NT2/D1 (cell line): ENCODE measurements at regions not wholly inside any gene's neighbourhood (a gene's known extent, or its start where the extent isn't known, plus 50 kb on each side); places are given as distances from the start of the nearest gene placed in this dataset.
"Not testable (repeated sequence)": the region's sequence is repeated elsewhere in the genome, so short reads cannot be mapped to it uniquely, and the experiment has no call there.

Source experiments
- SUZ12 ChIP-seq: IDR thresholded peaks from 2 replicates; pipeline ENCODE4 v1.6.1; 2011; ENCODE audit not compliant: insufficient read length, insufficient read depth; ENCODE audit errors: extremely low read depth
- YY1 ChIP-seq: IDR thresholded peaks from 2 replicates; pipeline ENCODE4 v1.6.1; 2011; ENCODE audit not compliant: insufficient read length, insufficient read depth
- ZNF274 ChIP-seq: IDR thresholded peaks from 2 replicates; pipeline ENCODE4 v1.6.1; 2011; ENCODE audit warnings: mild to moderate bottlenecking, low read depth, low read length

GRCh38 chr5:82532075-82532474 lies 253.9 kb upstream of the RPS23 start:
- not testable (repeated sequence) for TF ChIP-seq ZNF274, YY1, SUZ12
